Right lobe of liver (tissue), 4 donors: ENCODE measurements at regions not wholly inside any gene's neighbourhood (a gene's known extent, or its start where the extent isn't known, plus 50 kb on each side); places are given as distances from the start of the nearest gene placed in this dataset.

Source experiments
- POLR2A ChIP-seq: fragments of 450-650 bp; IDR thresholded peaks from one replicate; pipeline ENCODE4 v1.6.1; 2017; ENCODE audit warnings: antibody characterized with exemption, mild to moderate bottlenecking
- TF ChIP-seq, protein P1 (sequence below), 4 donors: fragments of 200-600 bp in 3 of 4; fragments of 450-650 bp in 1 of 4; IDR thresholded peaks; one replicate each; pipeline versions ENCODE4 v1.5.1 to v1.8.0; 2016 to 2022; ENCODE audit warnings: antibody characterized with exemption in 4 of 4, mild to moderate bottlenecking in 2 of 4
- donor health status: DM: no; HTN: no; CAD: no.
- donor health status: DM: no; HTN: no; CAD: no.
- donor health status: DM: no; HTN: yes; CAD: no.

DNA sequence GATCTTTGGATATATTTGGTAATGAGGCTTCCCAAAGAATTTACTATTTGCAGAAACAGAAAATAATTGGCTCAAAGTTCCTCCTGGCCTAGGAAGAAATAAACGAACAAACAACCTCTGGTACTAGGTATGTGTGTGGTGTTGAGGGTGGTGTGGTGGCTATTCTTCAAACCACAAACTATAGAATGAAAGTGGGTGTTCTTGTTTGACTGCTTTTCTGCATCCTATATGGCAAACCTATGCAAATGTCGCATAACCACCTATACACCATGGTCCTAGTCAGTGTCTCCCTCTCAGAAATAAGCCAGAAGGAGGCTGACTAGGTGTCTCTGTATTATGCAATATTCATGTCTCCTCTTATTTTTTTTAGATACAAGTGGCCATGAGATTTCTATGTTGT is 106.6 kb upstream of the PCDH18 start:
- TF ChIP-seq, protein P1, sequence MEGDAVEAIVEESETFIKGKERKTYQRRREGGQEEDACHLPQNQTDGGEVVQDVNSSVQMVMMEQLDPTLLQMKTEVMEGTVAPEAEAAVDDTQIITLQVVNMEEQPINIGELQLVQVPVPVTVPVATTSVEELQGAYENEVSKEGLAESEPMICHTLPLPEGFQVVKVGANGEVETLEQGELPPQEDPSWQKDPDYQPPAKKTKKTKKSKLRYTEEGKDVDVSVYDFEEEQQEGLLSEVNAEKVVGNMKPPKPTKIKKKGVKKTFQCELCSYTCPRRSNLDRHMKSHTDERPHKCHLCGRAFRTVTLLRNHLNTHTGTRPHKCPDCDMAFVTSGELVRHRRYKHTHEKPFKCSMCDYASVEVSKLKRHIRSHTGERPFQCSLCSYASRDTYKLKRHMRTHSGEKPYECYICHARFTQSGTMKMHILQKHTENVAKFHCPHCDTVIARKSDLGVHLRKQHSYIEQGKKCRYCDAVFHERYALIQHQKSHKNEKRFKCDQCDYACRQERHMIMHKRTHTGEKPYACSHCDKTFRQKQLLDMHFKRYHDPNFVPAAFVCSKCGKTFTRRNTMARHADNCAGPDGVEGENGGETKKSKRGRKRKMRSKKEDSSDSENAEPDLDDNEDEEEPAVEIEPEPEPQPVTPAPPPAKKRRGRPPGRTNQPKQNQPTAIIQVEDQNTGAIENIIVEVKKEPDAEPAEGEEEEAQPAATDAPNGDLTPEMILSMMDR (IDR thresholded peaks at IDR 0.05), result no peak
- no peak for TF ChIP-seq POLR2A
